ENCODE measurements at regions not wholly inside any gene's neighbourhood (a gene's known extent, or its start where the extent isn't known, plus 50 kb on each side); places are given as distances from the start of the nearest gene placed in this dataset.

GRCh38 chr5:122258840-122259239 is 53.2 kb upstream of the SNCAIP start:
- ATAC-seq: no peak
- intact Hi-C loops (cut with DNase I): no loop called here
- no peaks in the 10 kb centered on the region for H3K36me3 ChIP-seq
- no peak for FAIRE-seq
- no peak for DNase-seq
- H3K9me3 ChIP-seq: no peaks in the 10 kb centered on the region
- 87 to 100% methylated on average over 1 of the region's 1 CpG for WGBS, 2 donors
- H3K4me1 ChIP-seq: no peaks in the 10 kb centered on the region
- TF ChIP-seq CTCF (IDR thresholded peaks at IDR 0.05): no peak
- no peak overlapping the region for H3K27ac ChIP-seq
- H3K27me3 ChIP-seq: no peaks in the 10 kb centered on the region
- H3K4me3 ChIP-seq: no peak overlapping the region

GRCh38 chr5:122259995-122260394 is 52.0 kb upstream of the SNCAIP start:
- WGBS, 2 donors: 52 to 70% methylated on average over 3 of the region's 3 CpGs
- ATAC-seq: peak in 1 of 4 donors; percentile 17
- intact Hi-C loops (cut with DNase I): no loop called here

GRCh38 chr5:122262103-122262502 is 49.9 kb upstream of the SNCAIP start:
- TF ChIP-seq CTCF (IDR thresholded peaks at IDR 0.05): no peak
- no peak for FAIRE-seq
- intact Hi-C loops (cut with DNase I): no loop called here

More at GRCh38 chr5:122259995-122260394, 52.0 kb upstream of the SNCAIP start:
- Histone ChIP-seq H3K36me3 (no peaks in the 10 kb centered on the region), H3K4me3 (no peak overlapping the region), H3K9me3 (no peaks in the 10 kb centered on the region), H3K4me1 (no peaks in the 10 kb centered on the region), H3K27me3 (no peaks in the 10 kb centered on the region), H3K27ac (no peak overlapping the region)
- TF ChIP-seq CTCF (IDR thresholded peaks at IDR 0.05): no peak
- DNase-seq: peak in 1 of 6 donors; percentile 15
- FAIRE-seq: no peak

More at GRCh38 chr5:122262103-122262502, 49.9 kb upstream of the SNCAIP start:
- no peak overlapping the region for H3K27ac ChIP-seq
- H3K27me3 ChIP-seq: no peaks in the 10 kb centered on the region
- WGBS, 2 donors: 30 to 42% methylated on average over 1 of the region's 1 CpG
- ATAC-seq: no peak
- no peaks in the 10 kb centered on the region for H3K4me1 ChIP-seq
- no peak overlapping the region for H3K4me3 ChIP-seq
- DNase-seq: no peak
- no peaks in the 10 kb centered on the region for H3K9me3 ChIP-seq
- H3K36me3 ChIP-seq: no peaks in the 10 kb centered on the region

Data from pancreas (tissue), 10 donors.